Hepatocyte (in vitro differentiated cells): ENCODE measurements at regions not wholly inside any gene's neighbourhood (a gene's known extent, or its start where the extent isn't known, plus 50 kb on each side); places are given as distances from the start of the nearest gene placed in this dataset.

Experiments used
- EZH2 ChIP-seq: fragments of 200-600 bp; sonication (generic); IDR thresholded peaks from 2 replicates; pipeline ENCODE4 v1.6.1; 2016; ENCODE audit warnings: antibody characterized with exemption, mild to moderate bottlenecking, borderline replicate concordance
- TF ChIP-seq, protein P1 (sequence below): fragments of 200-600 bp; sonication (generic); IDR thresholded peaks from 2 replicates; pipeline ENCODE4 v1.5.1; 2016; ENCODE audit warnings: antibody characterized with exemption, mild to moderate bottlenecking; ENCODE audit not compliant: poor library complexity

- no peak for TF ChIP-seq EZH2
- TF ChIP-seq, protein P1, sequence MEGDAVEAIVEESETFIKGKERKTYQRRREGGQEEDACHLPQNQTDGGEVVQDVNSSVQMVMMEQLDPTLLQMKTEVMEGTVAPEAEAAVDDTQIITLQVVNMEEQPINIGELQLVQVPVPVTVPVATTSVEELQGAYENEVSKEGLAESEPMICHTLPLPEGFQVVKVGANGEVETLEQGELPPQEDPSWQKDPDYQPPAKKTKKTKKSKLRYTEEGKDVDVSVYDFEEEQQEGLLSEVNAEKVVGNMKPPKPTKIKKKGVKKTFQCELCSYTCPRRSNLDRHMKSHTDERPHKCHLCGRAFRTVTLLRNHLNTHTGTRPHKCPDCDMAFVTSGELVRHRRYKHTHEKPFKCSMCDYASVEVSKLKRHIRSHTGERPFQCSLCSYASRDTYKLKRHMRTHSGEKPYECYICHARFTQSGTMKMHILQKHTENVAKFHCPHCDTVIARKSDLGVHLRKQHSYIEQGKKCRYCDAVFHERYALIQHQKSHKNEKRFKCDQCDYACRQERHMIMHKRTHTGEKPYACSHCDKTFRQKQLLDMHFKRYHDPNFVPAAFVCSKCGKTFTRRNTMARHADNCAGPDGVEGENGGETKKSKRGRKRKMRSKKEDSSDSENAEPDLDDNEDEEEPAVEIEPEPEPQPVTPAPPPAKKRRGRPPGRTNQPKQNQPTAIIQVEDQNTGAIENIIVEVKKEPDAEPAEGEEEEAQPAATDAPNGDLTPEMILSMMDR, result no peak
Observed at GRCh38 chr11:27928809-27929208, 179.1 kb downstream of the KIF18A start.
